Panc1 (cell line): ENCODE measurements at regions not wholly inside any gene's neighbourhood (a gene's known extent, or its start where the extent isn't known, plus 50 kb on each side); places are given as distances from the start of the nearest gene placed in this dataset.

Experiments
- ATAC-seq: fragments of 200-7000 bp; cut with Tn5 transposase; 2 replicates; pipeline ENCODE4 v1.9.1; 2020; ENCODE audit warnings: mild to moderate bottlenecking, moderate library complexity
- BruUV-seq: library from RNA; stranded (reverse); fragments of 400-500 nt; replicated peaks from 2 replicates; lab custom pipeline; 2021; lab: Mats Ljungman, UMichigan
- CTCF ChIA-PET: fragments of 300-600 bp; sonication (Branson Sonifier 250); formaldehyde crosslinking; loops from one replicate; lab custom pipeline; 2022; ENCODE audit warnings: antibody characterized with exemption; lab: Charles Lee
- POLR2A ChIA-PET: fragments of 300-600 bp; sonication (Branson Sonifier 250); formaldehyde crosslinking; loops from one replicate; lab custom pipeline; 2022; ENCODE audit warnings: antibody characterized with exemption; lab: Charles Lee
- DNase-seq: peaks from one replicate; pipeline ENCODE4 v3.0.0-alpha.2; 2010; ENCODE audit warnings: low read depth, low spot score
- H3K27ac ChIP-seq: 2 replicates; pipeline ENCODE4 v1.5.1; 2011; ENCODE audit warnings: mild to moderate bottlenecking, low read length, inconsistent platforms
- H3K27me3 ChIP-seq: fragments of 200-500 bp; sonication (Bioruptor generic); 2 replicates; pipeline ENCODE4 v1.6.0; 2014; ENCODE audit warnings: low read length, inconsistent platforms; ENCODE audit not compliant: control insufficient read depth, insufficient read depth
- H3K36me3 ChIP-seq: fragments of 200-500 bp; sonication (Bioruptor generic); 2 replicates; pipeline ENCODE4 v1.5.1; 2014; ENCODE audit warnings: inconsistent platforms, mild to moderate bottlenecking, low read length, moderate library complexity; ENCODE audit not compliant: control insufficient read depth, insufficient read depth
- H3K4me1 ChIP-seq: 2 replicates; pipeline ENCODE4 v1.5.1; 2011; ENCODE audit warnings: inconsistent platforms, mild to moderate bottlenecking, low read length, moderate library complexity; ENCODE audit not compliant: control insufficient read depth, insufficient read depth
- H3K4me3 ChIP-seq, 2 experiments: 2 replicates each; pipeline ENCODE4 v1.5.1; 2011 to 2012; ENCODE audit warnings: low read depth in 2 of 2, low read length in 2 of 2, mild to moderate bottlenecking in 2 of 2, inconsistent platforms in 1 of 2, moderate library complexity in 1 of 2
- H3K9me3 ChIP-seq: fragments of 200-500 bp; sonication (Bioruptor generic); 2 replicates; pipeline ENCODE4 v1.5.1; 2014; ENCODE audit warnings: low read depth, mild to moderate bottlenecking, inconsistent platforms, low read length, moderate library complexity; ENCODE audit not compliant: control insufficient read depth, insufficient read depth
- CTCF ChIP-seq: fragments of 450-650 bp; IDR thresholded peaks from 2 replicates; pipeline ENCODE4 v1.5.1; 2017; ENCODE audit warnings: mild to moderate bottlenecking
- POLR2AphosphoS5 ChIP-seq: IDR thresholded peaks from 2 replicates; pipeline ENCODE4 v1.6.1; 2012; ENCODE audit warnings: mild to moderate bottlenecking, low read depth, low read length, moderate library complexity
- REST ChIP-seq, 2 experiments: IDR thresholded peaks; 2 replicates each; pipeline ENCODE4 v1.6.1; 2011 to 2012; ENCODE audit warnings: low read depth in 2 of 2, control low read depth in 1 of 2, low read length in 1 of 2, mild to moderate bottlenecking in 1 of 2, moderate library complexity in 1 of 2; ENCODE audit not compliant: insufficient read depth in 1 of 2
- SIN3A ChIP-seq: IDR thresholded peaks from 2 replicates; pipeline ENCODE4 v1.6.1; 2012; ENCODE audit warnings: low read depth, mild to moderate bottlenecking, low read length, moderate library complexity, borderline replicate concordance; ENCODE audit not compliant: insufficient read depth
- TCF7L2 ChIP-seq: IDR thresholded peaks from 2 replicates; pipeline ENCODE4 v1.6.1; 2011; ENCODE audit warnings: mild to moderate bottlenecking, low read depth, low read length, inconsistent platforms
- in situ Hi-C: cut with HindIII; loops from 2 replicates; pipeline ENCODE4 v1.10.0; 2016; ENCODE audit warnings: low sequenced_read_pairs, low pct_unique_long_range_greater_than_20kb
- intact Hi-C: fragments of 100-400 bp; cut with micrococcal nuclease; formaldehyde crosslinking; loops from one replicate; pipeline ENCODE4 v1.10.0; 2022; ENCODE audit not compliant: unreplicated experiment

GRCh38 chr11:69382131-69383128 is 88.5 kb downstream of the MYEOV start:
- ATAC-seq (peak; percentile 40; the same call in 1 of the 2 replicates), DNase-seq (no peak)
- no peaks in the 10 kb centered on the region for H3K36me3 ChIP-seq
- H3K4me3 ChIP-seq, result peak overlapping the region; percentile 2 to 52; a peak in 3 of 4 replicates
- no peaks in the 10 kb centered on the region for H3K27me3 ChIP-seq
- POLR2A ChIA-PET, result interaction anchor here (0.6 to 0.7 kb wide), 3 partner anchors 38 to 286 kb away, joined by 3 to 4 read pairs (median 3); no protein-coding TSS in a partner anchor
- CTCF ChIA-PET, result interaction anchor here (0.5 to 0.6 kb wide), 3 partner anchors 69 to 277 kb away, joined by 5 read pairs; no protein-coding TSS in a partner anchor
- BruUV-seq, result no TSS peak
- peak overlapping the region; percentile 82 for H3K27ac ChIP-seq
- peak; percentile 61; the same call in 1 of the 2 replicates for TF ChIP-seq POLR2AphosphoS5
- no peak for TF ChIP-seq CTCF
- no peak for TF ChIP-seq SIN3A
- no peak for TF ChIP-seq REST (IDR thresholded peaks at IDR 0.05; ENCODE audit: insufficient read depth in 1 of 2, low read depth in 2 of 2, low read length in 1 of 2)
- H3K4me1 ChIP-seq, result peaks cover 38% of the 10 kb centered on the region
- H3K9me3 ChIP-seq, result no peaks in the 10 kb centered on the region
- in situ Hi-C loops (no loop called here), intact Hi-C loops (no loop called here)

GRCh38 chr11:69383372-69384250 is 89.7 kb downstream of the MYEOV start:
- DNase-seq (no peak), ATAC-seq (no peak)
- Histone ChIP-seq H3K27ac (peak overlapping the region; percentile 82), H3K36me3 (no peaks in the 10 kb centered on the region), H3K27me3 (no peaks in the 10 kb centered on the region), H3K4me3 (no peak overlapping the region), H3K4me1 (peaks cover 26% of the 10 kb centered on the region), H3K9me3 (peaks cover 9% of the 10 kb centered on the region)
- intact Hi-C loops, result no loop called here
- ChIA-PET CTCF (no interaction called here), POLR2A (interaction anchor here (0.5 to 0.7 kb wide), 2 partner anchors 37 to 415 kb away, joined by 3 read pairs; no protein-coding TSS in a partner anchor)
- no TSS peak for BruUV-seq
- TF ChIP-seq REST (IDR thresholded peaks at IDR 0.05; ENCODE audit: insufficient read depth in 1 of 2, low read depth in 2 of 2, low read length in 1 of 2), result no peak
- TF ChIP-seq CTCF, result no peak
- TF ChIP-seq TCF7L2, result no peak
- TF ChIP-seq POLR2AphosphoS5, result no peak
- TF ChIP-seq SIN3A, result no peak
- in situ Hi-C loops, result no loop called here
